H1 (cell line): ENCODE measurements at regions not wholly inside any gene's neighbourhood (a gene's known extent, or its start where the extent isn't known, plus 50 kb on each side); places are given as distances from the start of the nearest gene placed in this dataset.

ENCODE experiments used
- EP300 ChIP-seq, 2 experiments: IDR thresholded peaks; 1 replicate in 1 of 2; 2 replicates in 1 of 2; pipeline ENCODE4 v1.6.1; 2011 to 2012; ENCODE audit warnings: low read depth in 2 of 2, low read length in 2 of 2, mild to moderate bottlenecking in 2 of 2, borderline replicate concordance in 1 of 2, inconsistent platforms in 1 of 2, moderate library complexity in 1 of 2
- GABPA ChIP-seq: IDR thresholded peaks from 2 replicates; pipeline ENCODE4 v1.6.1; 2011; ENCODE audit warnings: mild to moderate bottlenecking, low read length, moderate library complexity, borderline replicate concordance; ENCODE audit not compliant: insufficient read depth
- JUN ChIP-seq: IDR thresholded peaks from 2 replicates; pipeline ENCODE4 v1.6.1; 2011; ENCODE audit warnings: low read depth, mild to moderate bottlenecking, improper control_type of control experiment, low read length
- JUND ChIP-seq: IDR thresholded peaks from 2 replicates; pipeline ENCODE4 v1.6.1; 2011; ENCODE audit warnings: mild to moderate bottlenecking, improper control_type of control experiment, low read length
- NRF1 ChIP-seq: IDR thresholded peaks from 2 replicates; pipeline ENCODE4 v1.6.1; 2011; ENCODE audit warnings: mild to moderate bottlenecking, low read depth, low read length, improper control_type of control experiment
- POLR2A ChIP-seq, 2 experiments: IDR thresholded peaks; 1 replicate in 1 of 2; 2 replicates in 1 of 2; pipeline ENCODE4 v1.6.1; 2011; ENCODE audit warnings: low read depth in 2 of 2, low read length in 2 of 2, mild to moderate bottlenecking in 2 of 2; ENCODE audit errors: control extremely low read depth in 1 of 2
- POU5F1 ChIP-seq: IDR thresholded peaks from 2 replicates; pipeline ENCODE4 v1.6.1; 2011; ENCODE audit warnings: low read depth, mild to moderate bottlenecking, low read length, moderate library complexity
- RAD21 ChIP-seq, 2 experiments: IDR thresholded peaks in 1 of 2; conservative IDR thresholded peaks in 1 of 2; 2 replicates each; pipeline ENCODE4 v1.6.1; 2011; ENCODE audit warnings: low read depth in 2 of 2, low read length in 2 of 2, improper control_type of control experiment in 1 of 2, inconsistent platforms in 1 of 2, mild to moderate bottlenecking in 1 of 2, moderate library complexity in 1 of 2
- RXRA ChIP-seq: IDR thresholded peaks from 2 replicates; pipeline ENCODE4 v1.6.1; 2011; ENCODE audit warnings: low read depth, mild to moderate bottlenecking, low read length, moderate library complexity; ENCODE audit not compliant: insufficient read depth
- SRF ChIP-seq: IDR thresholded peaks from 2 replicates; pipeline ENCODE4 v1.6.1; 2011; ENCODE audit warnings: mild to moderate bottlenecking, low read depth, low read length, moderate library complexity
- SUZ12 ChIP-seq: fragments of 200-600 bp; sonication (generic); IDR thresholded peaks from 2 replicates; pipeline ENCODE4 v1.6.1; 2012; ENCODE audit warnings: mild to moderate bottlenecking, inconsistent platforms, low read length, moderate library complexity, mixed read lengths
- TF ChIP-seq, protein P1 (sequence below), 3 experiments: IDR thresholded peaks; 1 replicate in 2 of 3; 2 replicates in 1 of 3; pipeline versions ENCODE4 v1.5.1 to v1.6.1; 2011; ENCODE audit warnings: low read length in 3 of 3, mild to moderate bottlenecking in 3 of 3, inconsistent platforms in 2 of 3, low read depth in 1 of 3, moderate library complexity in 1 of 3; ENCODE audit not compliant: insufficient read depth in 1 of 3; ENCODE audit errors: control extremely low read depth in 1 of 3
- TF ChIP-seq, protein P2 (sequence below): IDR thresholded peaks from 2 replicates; pipeline ENCODE4 v1.6.1; 2012; ENCODE audit warnings: inconsistent platforms
- TF ChIP-seq, protein P3 (sequence below): IDR thresholded peaks from 2 replicates; pipeline ENCODE4 v1.6.1; 2011; ENCODE audit warnings: low read length, improper control_type of control experiment

DNA sequence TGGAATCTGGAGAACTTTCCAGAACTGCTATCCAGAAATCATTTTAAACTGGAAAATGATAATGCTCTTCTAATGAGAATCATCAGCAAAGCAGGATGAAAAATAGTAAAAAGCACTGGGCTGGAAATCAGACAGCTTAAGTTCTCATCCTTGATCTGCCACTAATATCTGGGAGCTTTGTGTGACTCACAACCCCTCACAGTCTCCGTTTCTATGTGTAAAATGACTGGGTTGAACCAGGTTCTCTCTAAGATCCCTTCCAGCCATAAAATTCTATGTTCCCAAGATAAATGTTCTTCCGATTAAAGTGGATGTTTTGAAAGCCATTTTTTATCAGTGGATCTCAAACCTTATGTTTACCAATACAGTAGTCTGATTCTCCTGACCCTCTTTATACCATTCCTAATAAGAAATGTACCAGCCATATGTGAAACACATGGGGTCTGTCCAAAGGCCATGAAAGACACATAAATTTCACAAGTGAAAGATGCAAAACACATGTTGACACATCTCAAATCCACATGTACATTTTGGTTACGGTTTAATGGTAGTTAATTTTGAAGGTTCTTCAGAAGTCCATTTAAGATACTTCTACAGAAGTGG is 188.8 kb downstream of the EN1 start:
- TF ChIP-seq EP300 (IDR thresholded peaks at IDR 0.05; ENCODE audit: borderline replicate concordance in 1 of 2, low read depth in 2 of 2, low read length in 2 of 2) (no peak), GABPA (no peak), NRF1 (no peak), SRF (no peak), POLR2A (IDR thresholded peaks at IDR 0.05; ENCODE audit: control extremely low read depth in 1 of 2, low read depth in 2 of 2, low read length in 2 of 2) (no peak), RAD21 (IDR thresholded peaks at IDR 0.05 in 1 of 2, conservative IDR thresholded peaks at IDR 0.05 in 1 of 2; ENCODE audit: low read depth in 2 of 2, low read length in 2 of 2) (no peak), JUND (no peak), RXRA (no peak), SUZ12 (no peak), JUN (no peak), POU5F1 (no peak)
- TF ChIP-seq, protein P1, sequence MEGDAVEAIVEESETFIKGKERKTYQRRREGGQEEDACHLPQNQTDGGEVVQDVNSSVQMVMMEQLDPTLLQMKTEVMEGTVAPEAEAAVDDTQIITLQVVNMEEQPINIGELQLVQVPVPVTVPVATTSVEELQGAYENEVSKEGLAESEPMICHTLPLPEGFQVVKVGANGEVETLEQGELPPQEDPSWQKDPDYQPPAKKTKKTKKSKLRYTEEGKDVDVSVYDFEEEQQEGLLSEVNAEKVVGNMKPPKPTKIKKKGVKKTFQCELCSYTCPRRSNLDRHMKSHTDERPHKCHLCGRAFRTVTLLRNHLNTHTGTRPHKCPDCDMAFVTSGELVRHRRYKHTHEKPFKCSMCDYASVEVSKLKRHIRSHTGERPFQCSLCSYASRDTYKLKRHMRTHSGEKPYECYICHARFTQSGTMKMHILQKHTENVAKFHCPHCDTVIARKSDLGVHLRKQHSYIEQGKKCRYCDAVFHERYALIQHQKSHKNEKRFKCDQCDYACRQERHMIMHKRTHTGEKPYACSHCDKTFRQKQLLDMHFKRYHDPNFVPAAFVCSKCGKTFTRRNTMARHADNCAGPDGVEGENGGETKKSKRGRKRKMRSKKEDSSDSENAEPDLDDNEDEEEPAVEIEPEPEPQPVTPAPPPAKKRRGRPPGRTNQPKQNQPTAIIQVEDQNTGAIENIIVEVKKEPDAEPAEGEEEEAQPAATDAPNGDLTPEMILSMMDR (IDR thresholded peaks at IDR 0.05; ENCODE audit: control extremely low read depth in 1 of 3, insufficient read depth in 1 of 3, low read depth in 1 of 3, low read length in 3 of 3): no peak
- TF ChIP-seq, protein P2, sequence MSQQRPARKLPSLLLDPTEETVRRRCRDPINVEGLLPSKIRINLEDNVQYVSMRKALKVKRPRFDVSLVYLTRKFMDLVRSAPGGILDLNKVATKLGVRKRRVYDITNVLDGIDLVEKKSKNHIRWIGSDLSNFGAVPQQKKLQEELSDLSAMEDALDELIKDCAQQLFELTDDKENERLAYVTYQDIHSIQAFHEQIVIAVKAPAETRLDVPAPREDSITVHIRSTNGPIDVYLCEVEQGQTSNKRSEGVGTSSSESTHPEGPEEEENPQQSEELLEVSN: no peak
- TF ChIP-seq, protein P3, sequence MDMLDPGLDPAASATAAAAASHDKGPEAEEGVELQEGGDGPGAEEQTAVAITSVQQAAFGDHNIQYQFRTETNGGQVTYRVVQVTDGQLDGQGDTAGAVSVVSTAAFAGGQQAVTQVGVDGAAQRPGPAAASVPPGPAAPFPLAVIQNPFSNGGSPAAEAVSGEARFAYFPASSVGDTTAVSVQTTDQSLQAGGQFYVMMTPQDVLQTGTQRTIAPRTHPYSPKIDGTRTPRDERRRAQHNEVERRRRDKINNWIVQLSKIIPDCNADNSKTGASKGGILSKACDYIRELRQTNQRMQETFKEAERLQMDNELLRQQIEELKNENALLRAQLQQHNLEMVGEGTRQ: no peak
